Suprapubic skin (tissue), 3 donors: ENCODE measurements at regions not wholly inside any gene's neighbourhood (a gene's known extent, or its start where the extent isn't known, plus 50 kb on each side); places are given as distances from the start of the nearest gene placed in this dataset.

Source experiments
- CTCF ChIP-seq, 2 donors: fragments of 200-600 bp in 1 of 2; fragments of 450-650 bp in 1 of 2; sonication (generic) in 1 of 2; IDR thresholded peaks; one replicate each; pipeline ENCODE4 v1.5.1; 2016 to 2019; ENCODE audit warnings: antibody characterized with exemption in 2 of 2, mild to moderate bottlenecking in 1 of 2, moderate library complexity in 1 of 2
- EP300 ChIP-seq: sonication (generic); formaldehyde crosslinking; IDR thresholded peaks from one replicate; pipeline ENCODE4 v1.6.1; 2017; ENCODE audit warnings: antibody characterized with exemption
- POLR2A ChIP-seq, 2 donors: fragments of 450-650 bp; IDR thresholded peaks; one replicate each; pipeline ENCODE4 v1.6.1; 2017; ENCODE audit warnings: antibody characterized with exemption in 2 of 2, mild to moderate bottlenecking in 2 of 2, moderate library complexity in 2 of 2

GRCh38 chr12:91690531-91690930 lies 455.1 kb downstream of the BTG1 start:
- TF ChIP-seq POLR2A (IDR thresholded peaks at IDR 0.05) (no peak), CTCF (IDR thresholded peaks at IDR 0.05) (no peak), EP300 (no peak)
